ENCODE measurements at regions not wholly inside any gene's neighbourhood (a gene's known extent, or its start where the extent isn't known, plus 50 kb on each side); places are given as distances from the start of the nearest gene placed in this dataset.
A peak's percentile ranks its signal among the peaks of the same experiment; 100 is the strongest.

- Histone ChIP-seq H3K9me2 (replicated peaks; ENCODE audit: control insufficient read depth, low read length) (no peaks in the 10 kb centered on the region), H4K20me1 (ENCODE audit: control insufficient read depth, insufficient read depth, low read depth, low read length) (no peaks in the 10 kb centered on the region), H3K27me3 (ENCODE audit: control insufficient read depth, low read length) (peaks cover 10% of the 10 kb centered on the region; the same call in 1 of the 2 replicates), H3F3A (ENCODE audit: control insufficient read depth, insufficient read depth) (no peaks in the 10 kb centered on the region), H3K36me3 (ENCODE audit: control insufficient read depth, low read length) (no peaks in the 10 kb centered on the region), H3K9me3 (ENCODE audit: control insufficient read depth, insufficient read depth, low read length) (no peaks in the 10 kb centered on the region), H3K4me3 (ENCODE audit: low read length) (no peak overlapping the region), H3K4me1 (ENCODE audit: control insufficient read depth, low read length) (no peaks in the 10 kb centered on the region), H3K27ac (ENCODE audit: low read depth, low read length) (no peak overlapping the region), H3K79me2 (ENCODE audit: control insufficient read depth, low read length) (no peaks in the 10 kb centered on the region), H3K4me2 (ENCODE audit: low read length) (no peak overlapping the region)
- no peak for TF ChIP-seq CTCF (IDR thresholded peaks at IDR 0.05; ENCODE audit: low read depth, low read length, poor library complexity, severe bottlenecking)
- TF ChIP-seq EZH2phosphoT487 (IDR thresholded peaks at IDR 0.05; ENCODE audit: borderline replicate concordance, low read length), result no peak
These were observed 197.2 kb downstream of the FAXC start for GRCh38 chr6:99152347-99152643.

- Histone ChIP-seq H3K27me3 (ENCODE audit: control insufficient read depth, low read length) (peaks cover 10% of the 10 kb centered on the region; the same call in 1 of the 2 replicates), H3K79me2 (ENCODE audit: control insufficient read depth, low read length) (no peaks in the 10 kb centered on the region)
These were observed 197.7 kb downstream of the FAXC start for GRCh38 chr6:99151634-99152346.

GRCh38 chr6:99148761-99149160 lies 200.7 kb downstream of the FAXC start:
- no peak overlapping the region for H3K4me3 ChIP-seq (ENCODE audit: low read length)
- TF ChIP-seq CTCF (IDR thresholded peaks at IDR 0.05; ENCODE audit: low read depth, low read length, poor library complexity, severe bottlenecking), result no peak
- no peak for TF ChIP-seq EZH2phosphoT487 (IDR thresholded peaks at IDR 0.05; ENCODE audit: borderline replicate concordance, low read length)
- no peaks in the 10 kb centered on the region for H4K20me1 ChIP-seq (ENCODE audit: control insufficient read depth, insufficient read depth, low read depth, low read length)
- H3K9me3 ChIP-seq (ENCODE audit: control insufficient read depth, insufficient read depth, low read length), result no peaks in the 10 kb centered on the region
- no peaks in the 10 kb centered on the region for H3K36me3 ChIP-seq (ENCODE audit: control insufficient read depth, low read length)
- H3K27me3 ChIP-seq (ENCODE audit: control insufficient read depth, low read length), result peaks cover 4% of the 10 kb centered on the region; the same call in 1 of the 2 replicates
- no peaks in the 10 kb centered on the region for H3K4me1 ChIP-seq (ENCODE audit: control insufficient read depth, low read length)
- H3K9me2 ChIP-seq (replicated peaks; ENCODE audit: control insufficient read depth, low read length), result no peaks in the 10 kb centered on the region
- no peak overlapping the region for H3K4me2 ChIP-seq (ENCODE audit: low read length)
- H3F3A ChIP-seq (ENCODE audit: control insufficient read depth, insufficient read depth), result no peaks in the 10 kb centered on the region
- no peak overlapping the region for H3K27ac ChIP-seq (ENCODE audit: low read depth, low read length)
- no peaks in the 10 kb centered on the region for H3K79me2 ChIP-seq (ENCODE audit: control insufficient read depth, low read length)

More at GRCh38 chr6:99151634-99152346, 197.7 kb downstream of the FAXC start:
- no peaks in the 10 kb centered on the region for H3F3A ChIP-seq (ENCODE audit: control insufficient read depth, insufficient read depth)
- TF ChIP-seq CTCF (IDR thresholded peaks at IDR 0.05; ENCODE audit: low read depth, low read length, poor library complexity, severe bottlenecking), result peak; percentile 93
- TF ChIP-seq EZH2phosphoT487 (IDR thresholded peaks at IDR 0.05; ENCODE audit: borderline replicate concordance, low read length), result no peak
- no peak overlapping the region for H3K27ac ChIP-seq (ENCODE audit: low read depth, low read length)
- no peaks in the 10 kb centered on the region for H3K9me3 ChIP-seq (ENCODE audit: control insufficient read depth, insufficient read depth, low read length)
- H4K20me1 ChIP-seq (ENCODE audit: control insufficient read depth, insufficient read depth, low read depth, low read length), result no peaks in the 10 kb centered on the region
- H3K4me1 ChIP-seq (ENCODE audit: control insufficient read depth, low read length), result no peaks in the 10 kb centered on the region
- no peak overlapping the region for H3K4me2 ChIP-seq (ENCODE audit: low read length)
- no peaks in the 10 kb centered on the region for H3K36me3 ChIP-seq (ENCODE audit: control insufficient read depth, low read length)
- no peaks in the 10 kb centered on the region for H3K9me2 ChIP-seq (replicated peaks; ENCODE audit: control insufficient read depth, low read length)
- no peak overlapping the region for H3K4me3 ChIP-seq (ENCODE audit: low read length)
